ENCODE measurements at regions not wholly inside any gene's neighbourhood (a gene's known extent, or its start where the extent isn't known, plus 50 kb on each side); places are given as distances from the start of the nearest gene placed in this dataset.

DNA sequence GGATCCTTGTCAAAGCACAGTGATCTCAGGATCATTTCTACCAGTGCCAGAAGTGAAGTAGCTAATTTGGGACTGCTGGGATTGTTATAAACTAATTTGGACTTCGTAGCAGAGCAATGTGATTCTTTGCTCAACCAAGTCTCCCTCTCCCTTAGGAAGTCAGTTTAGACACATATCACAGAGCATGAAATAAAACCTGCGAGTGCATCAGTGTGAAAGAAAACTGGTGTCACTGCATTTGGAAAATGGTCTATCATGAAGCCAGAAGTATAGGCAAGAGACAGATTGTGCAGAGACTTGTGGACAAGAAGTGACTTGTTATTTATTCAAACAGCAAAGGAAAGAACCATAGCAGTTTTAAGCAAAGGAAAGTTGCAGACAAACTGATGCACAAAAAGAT, 560.5 kb upstream of the NRG3 start:
- Histone ChIP-seq H3K36me3 (no peaks in the 10 kb centered on the region), H3K27ac (no peak overlapping the region), H3K4me1 (no peaks in the 10 kb centered on the region), H3K9me3 (peaks cover 0 to 3% (median under 1%) of the 10 kb centered on the region in 4 donors), H3K27me3 (no peaks in the 10 kb centered on the region), H3K4me3 (no peak overlapping the region)
- no peak for TF ChIP-seq POLR2AphosphoS5 (IDR thresholded peaks at IDR 0.05)
- no peak for DNase-seq
- 63 to 71% (median 70%) methylated on average over 2 of the region's 2 CpGs for WGBS, 5 donors
- intact Hi-C loops (cut with DNase I; ENCODE audit: low total_unique reads) = no loop called here

DNA sequence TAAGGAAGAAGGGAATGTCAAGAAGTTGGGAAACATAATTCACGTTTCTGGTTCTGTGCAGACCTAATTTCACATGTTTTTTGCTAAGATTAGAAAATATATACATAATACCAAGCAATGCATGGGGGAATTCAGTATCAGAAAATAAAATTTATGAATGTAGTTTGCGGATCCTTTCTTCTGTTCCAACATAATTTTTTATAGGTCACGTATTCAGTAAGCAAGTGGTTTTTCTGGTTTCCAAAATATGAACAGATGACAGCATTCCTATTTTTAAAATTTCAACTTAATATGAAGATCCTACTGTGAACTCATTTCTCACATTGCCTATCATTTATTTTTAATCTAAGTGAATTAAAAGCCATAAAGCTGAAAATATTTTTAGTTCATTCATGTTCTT, 560.0 kb upstream of the NRG3 start:
- 70 to 85% (median 79%) methylated on average over 3 of the region's 3 CpGs for WGBS, 5 donors
- no peak for DNase-seq

DNA sequence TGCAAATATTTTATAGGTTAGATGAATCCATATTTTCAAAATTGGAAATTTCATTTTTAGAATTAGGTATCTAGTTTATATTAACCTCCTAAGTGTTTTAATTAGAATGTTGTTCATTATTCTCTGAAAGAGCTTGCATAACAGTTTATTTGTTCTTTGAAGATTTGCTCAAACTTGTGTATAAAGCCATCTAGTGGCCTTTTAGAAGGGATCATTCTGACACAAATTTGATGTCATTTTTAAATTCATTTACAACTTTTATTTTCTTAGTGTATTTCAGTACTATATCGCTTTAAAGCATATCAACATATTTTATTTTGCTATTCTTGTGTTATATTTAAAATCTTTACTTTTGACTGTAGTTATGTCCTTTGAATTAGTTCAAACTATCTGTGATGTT, 527.0 kb upstream of the NRG3 start:
- H3K9me3 ChIP-seq = no peaks in the 10 kb centered on the region
- WGBS, 5 donors = 77 to 96% (median 91%) methylated on average over 1 of the region's 1 CpG
- no peak for TF ChIP-seq POLR2AphosphoS5 (IDR thresholded peaks at IDR 0.05)
- TF ChIP-seq POLR2A (IDR thresholded peaks at IDR 0.05) = no peak
- TF ChIP-seq EP300 (IDR thresholded peaks at IDR 0.05) = no peak
- TF ChIP-seq, protein P1, sequence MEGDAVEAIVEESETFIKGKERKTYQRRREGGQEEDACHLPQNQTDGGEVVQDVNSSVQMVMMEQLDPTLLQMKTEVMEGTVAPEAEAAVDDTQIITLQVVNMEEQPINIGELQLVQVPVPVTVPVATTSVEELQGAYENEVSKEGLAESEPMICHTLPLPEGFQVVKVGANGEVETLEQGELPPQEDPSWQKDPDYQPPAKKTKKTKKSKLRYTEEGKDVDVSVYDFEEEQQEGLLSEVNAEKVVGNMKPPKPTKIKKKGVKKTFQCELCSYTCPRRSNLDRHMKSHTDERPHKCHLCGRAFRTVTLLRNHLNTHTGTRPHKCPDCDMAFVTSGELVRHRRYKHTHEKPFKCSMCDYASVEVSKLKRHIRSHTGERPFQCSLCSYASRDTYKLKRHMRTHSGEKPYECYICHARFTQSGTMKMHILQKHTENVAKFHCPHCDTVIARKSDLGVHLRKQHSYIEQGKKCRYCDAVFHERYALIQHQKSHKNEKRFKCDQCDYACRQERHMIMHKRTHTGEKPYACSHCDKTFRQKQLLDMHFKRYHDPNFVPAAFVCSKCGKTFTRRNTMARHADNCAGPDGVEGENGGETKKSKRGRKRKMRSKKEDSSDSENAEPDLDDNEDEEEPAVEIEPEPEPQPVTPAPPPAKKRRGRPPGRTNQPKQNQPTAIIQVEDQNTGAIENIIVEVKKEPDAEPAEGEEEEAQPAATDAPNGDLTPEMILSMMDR (IDR thresholded peaks at IDR 0.05) = no peak
- no peaks in the 10 kb centered on the region for H3K4me1 ChIP-seq
- H3K27ac ChIP-seq = no peak overlapping the region
- no peaks in the 10 kb centered on the region for H3K27me3 ChIP-seq
- intact Hi-C loops (cut with DNase I; ENCODE audit: low total_unique reads) = no loop called here
- no peaks in the 10 kb centered on the region for H3K36me3 ChIP-seq
- H3K4me3 ChIP-seq = no peak overlapping the region
- no peak for DNase-seq

More for the DNA sequence above, 560.0 kb upstream of the NRG3 start:
- Histone ChIP-seq H3K36me3 (no peaks in the 10 kb centered on the region), H3K27me3 (no peaks in the 10 kb centered on the region), H3K27ac (no peak overlapping the region), H3K9me3 (no peaks in the 10 kb centered on the region), H3K4me1 (no peaks in the 10 kb centered on the region), H3K4me3 (no peak overlapping the region)
- intact Hi-C loops (cut with DNase I; ENCODE audit: low total_unique reads) = no loop called here
- no peak for TF ChIP-seq POLR2AphosphoS5 (IDR thresholded peaks at IDR 0.05)
- no peak for TF ChIP-seq POLR2A (IDR thresholded peaks at IDR 0.05)
- TF ChIP-seq, protein P1 (IDR thresholded peaks at IDR 0.05) = no peak
- no peak for TF ChIP-seq EP300 (IDR thresholded peaks at IDR 0.05)

DNA sequence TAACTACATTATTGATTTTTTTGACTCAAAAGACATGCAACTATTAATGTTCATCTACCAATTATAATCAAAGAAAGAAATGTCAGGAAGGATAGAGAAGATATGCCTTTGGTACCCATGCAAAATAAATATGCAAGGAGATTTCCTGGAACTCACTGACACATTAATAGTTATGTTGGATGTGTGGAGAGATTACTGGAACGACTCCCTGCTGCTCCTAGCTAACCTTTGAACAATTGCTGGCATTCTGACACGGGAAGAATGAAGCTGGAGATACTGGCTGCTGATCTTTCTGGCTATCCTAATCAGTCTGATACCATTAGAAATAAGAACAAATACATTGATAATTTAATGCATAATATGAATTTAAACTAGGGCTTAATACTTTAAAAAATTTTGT, 507.9 kb upstream of the NRG3 start:
- peaks cover 0 to 4% (median 0%) of the 10 kb centered on the region in 4 donors for H3K9me3 ChIP-seq
- no peaks in the 10 kb centered on the region for H3K4me1 ChIP-seq
- 1 to 12% (median 6%) methylated on average over 2 of the region's 2 CpGs for WGBS, 5 donors
- intact Hi-C loops (cut with DNase I; ENCODE audit: low total_unique reads) = no loop called here
- H3K4me3 ChIP-seq = no peak overlapping the region
- no peaks in the 10 kb centered on the region for H3K27me3 ChIP-seq
- H3K36me3 ChIP-seq = no peaks in the 10 kb centered on the region
- no peak overlapping the region for H3K27ac ChIP-seq
- DNase-seq = no peak
- TF ChIP-seq POLR2AphosphoS5 (IDR thresholded peaks at IDR 0.05) (no peak), EP300 (IDR thresholded peaks at IDR 0.05) (no peak), POLR2A (IDR thresholded peaks at IDR 0.05) (no peak)
- TF ChIP-seq, protein P1 (IDR thresholded peaks at IDR 0.05) = no peak

DNA sequence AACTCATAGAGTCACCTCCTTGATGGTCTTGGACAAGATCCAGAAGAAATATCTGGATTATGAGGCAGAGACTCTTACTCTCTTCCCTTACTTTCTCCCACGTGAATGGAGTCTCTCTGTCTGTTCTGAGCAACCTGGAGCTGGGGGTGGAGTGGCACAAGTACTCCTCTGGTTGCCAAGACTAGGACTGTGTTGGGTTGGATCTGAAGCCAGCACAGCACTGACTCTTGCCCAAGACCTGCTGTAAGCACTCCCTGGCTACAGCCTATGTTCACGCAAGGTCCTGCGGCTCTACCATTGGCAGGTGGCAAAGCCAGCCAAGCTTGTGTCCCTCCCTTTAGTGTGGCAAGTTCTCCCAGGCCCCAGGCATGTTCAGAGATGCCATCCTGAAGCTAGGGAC, 488.2 kb upstream of the NRG3 start:
- Histone ChIP-seq H3K4me3 (no peak overlapping the region), H3K36me3 (no peaks in the 10 kb centered on the region), H3K4me1 (no peaks in the 10 kb centered on the region), H3K9me3 (peaks cover 0 to 19% (median 0%) of the 10 kb centered on the region in 4 donors), H3K27ac (no peak overlapping the region), H3K27me3 (no peaks in the 10 kb centered on the region)
- intact Hi-C loops (cut with DNase I; ENCODE audit: low total_unique reads) = no loop called here
- DNase-seq = no peak
- TF ChIP-seq POLR2AphosphoS5 (IDR thresholded peaks at IDR 0.05) = no peak
- TF ChIP-seq, protein P1 (IDR thresholded peaks at IDR 0.05) = no peak
- no peak for TF ChIP-seq EP300 (IDR thresholded peaks at IDR 0.05)
- no peak for TF ChIP-seq POLR2A (IDR thresholded peaks at IDR 0.05)
- 78 to 83% (median 81%) methylated on average over 3 of the region's 3 CpGs for WGBS, 5 donors

All from stomach (tissue), 8 donors.